BJ (cell line): ENCODE measurements at regions not wholly inside any gene's neighbourhood (a gene's known extent, or its start where the extent isn't known, plus 50 kb on each side); places are given as distances from the start of the nearest gene placed in this dataset.
"Not testable (repeated sequence)": the region's sequence is repeated elsewhere in the genome, so short reads cannot be mapped to it uniquely, and the experiment has no call there.

Experiments
- CTCF ChIA-PET: fragments of 350-600 bp; formaldehyde crosslinking; extraction: SDS; loops from one replicate; lab custom pipeline; 2021; ENCODE audit warnings: antibody characterized with exemption, inconsistent platforms; lab: Yijun Ruan, JAX
- POLR2A ChIA-PET: fragments of 300-600 bp; sonication (Branson Sonifier 250); formaldehyde crosslinking; extraction: SDS; loops from one replicate; lab custom pipeline; 2021; ENCODE audit warnings: antibody characterized with exemption; lab: Charles Lee
- DNase-seq: peaks from one replicate; pipeline ENCODE4 v3.0.0-alpha.2; 2011; ENCODE audit warnings: low read depth
- H3K27me3 ChIP-seq: 2 replicates; pipeline ENCODE4 v1.6.0; 2011; ENCODE audit warnings: low read length; ENCODE audit not compliant: control insufficient read depth, insufficient read depth
- H3K36me3 ChIP-seq: 2 replicates; pipeline ENCODE4 v1.5.1; 2011; ENCODE audit warnings: low read length; ENCODE audit not compliant: control insufficient read depth, insufficient read depth
- H3K4me3 ChIP-seq: 2 replicates; pipeline ENCODE4 v1.5.1; 2011; ENCODE audit warnings: low read depth, mild to moderate bottlenecking, control low read depth, low read length
- CTCF ChIP-seq: IDR thresholded peaks from 2 replicates; pipeline ENCODE4 v1.5.1; 2011; ENCODE audit warnings: low read depth, mild to moderate bottlenecking, control low read depth, inconsistent platforms, low read length, moderate library complexity; ENCODE audit not compliant: insufficient read depth

GRCh38 chr2:33696234-33696633, 97.1 kb upstream of the FAM98A start:
- ChIA-PET CTCF (no interaction called here), POLR2A (interaction anchor here (0.5 kb wide), 1 partner anchor 41 kb away, joined by 3 read pairs; no protein-coding TSS in a partner anchor)
- no peak for DNase-seq
- Histone ChIP-seq H3K27me3 (no peaks in the 10 kb centered on the region), H3K4me3 (no peak overlapping the region), H3K36me3 (no peaks in the 10 kb centered on the region)
- no peak for TF ChIP-seq CTCF

DNA sequence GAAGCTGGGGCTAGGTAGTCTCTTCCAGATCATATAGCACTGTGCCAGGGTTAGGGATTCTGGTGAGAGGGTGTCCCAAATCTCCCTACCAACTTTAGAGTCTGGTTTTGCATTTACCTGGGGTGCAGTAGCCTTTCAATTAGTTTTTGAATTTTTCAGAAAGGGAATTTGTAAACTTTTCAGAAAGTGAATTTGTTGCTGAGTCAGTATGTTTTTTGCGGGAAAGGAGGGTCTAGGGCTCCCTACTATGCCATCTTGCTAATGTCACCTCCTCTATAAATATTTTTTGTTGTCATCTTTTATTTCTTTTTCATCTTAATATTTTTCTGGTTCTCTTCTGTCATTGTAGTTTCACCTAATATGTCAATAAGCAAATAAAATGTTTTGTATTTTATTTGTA, 95.8 kb upstream of the FAM98A start:
- H3K36me3 ChIP-seq = no peaks in the 10 kb centered on the region
- H3K27me3 ChIP-seq = no peaks in the 10 kb centered on the region
- no peak for DNase-seq
- no peak overlapping the region for H3K4me3 ChIP-seq
- no peak for TF ChIP-seq CTCF
- ChIA-PET POLR2A (no interaction called here), CTCF (interaction anchor here (1.0 kb wide), 1 partner anchor 10 kb away, joined by 4 read pairs; no protein-coding TSS in a partner anchor)

GRCh38 chr2:33690686-33691085, 91.6 kb upstream of the FAM98A start:
- CTCF ChIA-PET = not testable (repeated sequence)

GRCh38 chr2:33681364-33681757, 82.3 kb upstream of the FAM98A start:
- Histone ChIP-seq H3K27me3 (no peaks in the 10 kb centered on the region), H3K36me3 (no peaks in the 10 kb centered on the region), H3K4me3 (no peak overlapping the region)
- peak; percentile 38; the same call in 1 of the 2 replicates for TF ChIP-seq CTCF
- CTCF ChIA-PET = interaction anchor here (1.3 kb wide), 1 partner anchor 23 kb away, joined by 3 read pairs; no protein-coding TSS in a partner anchor
- POLR2A ChIA-PET = no interaction called here
- no peak for DNase-seq

More at GRCh38 chr2:33690686-33691085, 91.6 kb upstream of the FAM98A start:
- POLR2A ChIA-PET, H3K36me3 ChIP-seq, H3K4me3 ChIP-seq, H3K27me3 ChIP-seq, DNase-seq: not testable (repeated sequence)

GRCh38 chr2:33680644-33681363, 81.7 kb upstream of the FAM98A start:
- no peak for TF ChIP-seq CTCF
- no peaks in the 10 kb centered on the region for H3K36me3 ChIP-seq
- ChIA-PET CTCF (interaction anchor here (1.3 kb wide), 1 partner anchor 23 kb away, joined by 3 read pairs; no protein-coding TSS in a partner anchor), POLR2A (no interaction called here)
- no peaks in the 10 kb centered on the region for H3K27me3 ChIP-seq
- H3K4me3 ChIP-seq = no peak overlapping the region
- DNase-seq = no peak
